SW 1271 (cell line): ENCODE measurements at regions not wholly inside any gene's neighbourhood (a gene's known extent, or its start where the extent isn't known, plus 50 kb on each side); places are given as distances from the start of the nearest gene placed in this dataset.
"Not testable (repeated sequence)": the region's sequence is repeated elsewhere in the genome, so short reads cannot be mapped to it uniquely, and the experiment has no call there.

Experiments used
- DNase-seq, 2 experiments: peaks; one replicate each; lab custom pipeline; 2025; lab: John Stamatoyannopoulos, UW

GRCh38 chr12:75705749-75706711 lies 194.6 kb upstream of the KRR1 start:
- peak in 1 of 2 experiments; percentile 74 for DNase-seq

DNA sequence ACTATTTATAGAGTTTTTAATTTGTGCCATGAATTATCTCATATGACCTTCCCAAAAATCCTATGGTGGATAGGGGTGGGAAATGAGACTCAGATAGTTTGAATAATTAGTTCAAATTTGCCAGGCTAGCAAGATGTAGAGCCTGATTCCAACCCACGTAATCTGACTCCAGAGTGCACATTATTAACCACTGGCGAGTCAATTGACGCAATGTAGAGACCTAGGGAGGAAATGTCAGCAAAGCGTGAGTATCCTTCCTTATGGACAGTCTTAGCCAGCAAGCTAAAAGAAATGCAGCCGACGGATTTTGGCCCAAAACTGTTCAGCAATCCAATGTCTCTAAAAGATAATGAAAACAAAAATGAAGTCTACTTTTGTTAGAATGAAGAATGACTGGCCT lies 193.3 kb upstream of the KRR1 start:
- no peak for DNase-seq

DNA sequence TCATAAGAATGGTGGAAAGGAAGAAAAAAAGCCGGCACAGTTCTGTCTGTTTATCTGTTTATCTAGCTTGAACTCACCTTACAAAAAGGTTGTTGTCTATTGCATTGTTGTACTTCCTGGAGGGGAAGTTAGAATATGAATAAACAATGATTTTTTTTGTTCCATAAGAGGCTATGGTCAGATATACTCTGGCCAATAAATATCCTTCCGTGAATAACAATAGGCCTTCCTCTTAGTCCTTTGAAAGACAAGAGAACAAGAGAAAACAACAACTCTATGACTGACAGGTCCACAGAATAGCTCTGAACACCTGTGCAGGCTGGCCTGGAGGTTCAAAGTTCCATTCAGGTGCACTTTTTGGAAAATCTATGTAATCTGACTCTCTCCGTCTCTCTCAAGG lies 192.8 kb upstream of the KRR1 start:
- no peak for DNase-seq

DNA sequence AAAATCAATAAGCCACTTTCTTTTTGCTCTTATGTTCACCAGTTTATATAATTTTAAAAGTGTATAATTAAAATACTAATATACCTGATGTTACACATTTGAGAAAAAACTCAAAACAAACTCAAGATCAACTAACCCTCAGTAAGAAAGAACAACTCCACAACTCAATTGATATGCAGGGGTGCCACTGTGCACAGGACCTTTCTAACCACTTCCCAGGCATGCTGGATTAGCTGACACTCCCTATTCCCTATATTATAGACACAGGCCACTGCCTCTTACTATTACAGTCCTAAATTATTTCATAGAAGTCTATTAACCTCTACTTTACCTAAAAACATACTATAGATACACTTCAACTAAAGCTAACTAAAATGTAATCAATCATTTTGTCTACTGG lies 191.7 kb upstream of the KRR1 start:
- DNase-seq, result no peak

DNA sequence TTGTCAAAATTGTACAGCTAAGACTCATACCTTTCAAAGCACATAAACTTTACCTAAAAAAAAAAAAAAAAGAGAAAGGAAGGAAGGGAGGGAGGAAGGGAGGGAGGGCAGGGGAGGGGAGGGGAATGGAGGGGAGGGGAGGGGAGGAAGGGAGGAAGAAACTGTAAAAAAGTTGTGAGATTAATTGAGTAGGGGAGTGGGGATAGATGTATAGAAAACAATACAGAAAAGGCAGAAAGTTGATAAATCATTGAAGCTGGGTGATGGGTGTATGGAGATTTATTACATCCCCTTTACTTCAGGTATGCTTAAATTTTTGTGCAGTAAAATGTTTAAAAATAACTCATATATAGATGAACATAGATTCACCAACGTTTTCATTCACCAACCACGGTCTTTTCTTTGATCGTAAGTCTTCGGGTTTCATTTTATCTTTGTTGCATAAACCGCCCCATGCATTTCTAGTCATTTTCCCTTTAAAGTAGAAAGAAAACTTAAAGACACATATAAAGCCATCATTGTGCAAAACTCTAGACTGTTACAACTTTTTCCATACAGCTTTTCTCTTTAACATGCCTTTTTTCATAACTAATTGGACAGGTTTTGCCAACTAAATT lies 191.2 kb upstream of the KRR1 start:
- DNase-seq, result no peak

- DNase-seq, result no peak
Measured at GRCh38 chr12:75701859-75702258, 190.4 kb upstream of the KRR1 start.

DNA sequence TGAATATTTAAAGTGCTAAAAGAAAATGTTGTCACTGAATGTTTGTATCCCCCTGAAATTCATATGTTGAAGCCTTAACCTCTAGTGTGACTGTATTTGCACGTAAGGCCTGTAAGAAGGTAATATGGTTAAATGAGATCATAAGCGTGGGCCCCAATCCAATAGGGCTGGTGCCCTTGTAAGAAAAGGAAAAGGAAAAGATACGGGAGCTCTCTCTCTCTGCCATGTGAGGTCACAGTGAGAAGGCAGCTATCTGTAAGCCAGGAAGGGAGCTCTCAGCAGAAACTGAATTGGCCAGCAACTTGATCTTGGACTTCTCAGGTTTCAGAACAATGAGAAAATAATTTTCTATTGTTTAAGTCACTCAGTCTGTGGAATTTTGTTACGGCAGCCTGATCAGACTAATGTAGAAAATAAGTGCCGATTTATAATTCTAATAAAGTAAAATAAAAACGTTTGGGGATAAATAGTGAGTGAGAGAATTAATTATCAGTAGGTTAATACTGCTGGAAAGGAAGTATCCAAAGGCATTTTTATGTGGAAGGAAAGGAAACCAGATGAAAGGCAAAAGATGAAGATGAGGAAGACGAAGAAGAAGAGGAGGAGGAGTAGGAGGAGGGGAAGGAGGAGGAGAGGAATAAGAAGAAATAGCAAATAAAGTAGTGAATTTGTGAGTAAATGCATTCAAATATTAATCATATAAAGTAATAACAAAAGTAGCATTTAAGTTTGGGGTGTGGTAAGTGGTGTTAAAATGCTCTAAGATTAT lies 188.5 kb upstream of the KRR1 start:
- no peak for DNase-seq

- DNase-seq, result no peak
Measured at GRCh38 chr12:75699251-75699650, 187.8 kb upstream of the KRR1 start.

DNA sequence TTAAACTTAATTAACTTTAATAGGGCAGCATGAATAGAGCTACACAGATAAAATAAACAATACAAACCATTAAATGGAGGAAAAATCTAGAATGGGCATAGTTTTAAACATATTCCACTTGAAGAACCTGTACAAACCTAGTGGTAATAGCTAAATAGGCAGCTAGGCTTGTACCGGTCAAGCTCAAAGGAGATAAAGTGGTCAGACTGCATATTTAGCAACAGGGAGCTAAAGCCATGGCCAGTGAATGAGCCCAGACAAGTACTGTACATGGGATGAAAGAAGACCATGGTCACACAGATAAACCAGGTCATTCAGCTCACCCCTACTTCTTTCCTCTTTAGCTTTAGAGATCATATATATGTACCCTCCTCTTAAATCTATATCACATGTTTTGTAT lies 186.6 kb upstream of the KRR1 start:
- DNase-seq, result no peak

DNA sequence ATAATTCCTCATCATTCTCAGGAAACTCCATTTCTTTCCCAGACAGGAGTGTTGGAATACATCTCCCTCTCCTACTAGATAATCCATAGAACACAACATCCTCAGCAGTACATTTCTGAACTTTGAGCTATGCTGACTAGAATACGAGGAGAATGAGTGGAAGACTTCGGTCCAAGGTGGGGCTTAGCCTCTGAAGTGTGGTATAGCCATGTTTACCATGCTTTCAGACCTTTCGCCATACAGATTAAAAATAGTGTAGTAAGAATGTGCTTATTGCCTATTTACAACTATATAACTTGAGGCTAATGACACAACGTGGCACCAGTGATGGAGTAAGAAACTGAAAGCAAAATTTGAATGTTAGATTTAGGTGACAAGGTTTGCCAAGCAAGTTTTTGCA lies 184.5 kb upstream of the KRR1 start:
- no peak for DNase-seq

DNA sequence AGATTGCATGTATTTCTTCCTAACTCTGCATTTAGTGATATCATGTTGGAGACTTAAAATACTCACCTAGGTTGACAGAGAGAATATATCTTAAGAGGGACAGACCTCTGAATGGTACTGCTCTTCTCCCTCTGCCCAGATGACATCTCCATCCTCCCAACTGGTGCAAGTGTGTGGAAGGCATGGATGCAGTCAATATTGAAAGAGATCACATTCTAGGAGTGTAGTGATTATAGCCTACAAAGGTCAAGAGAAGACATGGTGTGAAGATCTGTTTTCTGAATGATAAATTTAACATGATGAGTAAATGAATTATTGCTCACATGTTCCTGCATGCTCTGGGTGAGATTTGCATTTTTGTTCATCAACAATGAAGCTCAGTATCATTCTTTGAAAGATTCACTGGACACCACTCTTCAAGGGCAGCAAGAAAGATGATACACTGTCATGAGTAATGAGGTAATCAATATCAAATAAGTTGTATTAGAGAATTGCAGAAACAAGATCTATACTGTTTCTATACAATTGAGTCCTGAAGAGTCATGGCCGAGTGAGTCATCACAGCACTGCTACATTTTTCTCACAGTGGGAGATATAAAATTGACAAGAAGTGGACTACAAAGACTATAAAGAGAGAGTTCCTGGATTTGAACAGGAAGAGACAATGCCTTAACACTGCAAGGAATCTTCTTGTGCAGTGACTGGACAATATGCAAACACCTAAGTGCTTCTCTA lies 183.3 kb upstream of the KRR1 start:
- DNase-seq, result no peak

- no peak for DNase-seq
Measured at GRCh38 chr12:75692876-75693275, 181.5 kb upstream of the KRR1 start.

DNA sequence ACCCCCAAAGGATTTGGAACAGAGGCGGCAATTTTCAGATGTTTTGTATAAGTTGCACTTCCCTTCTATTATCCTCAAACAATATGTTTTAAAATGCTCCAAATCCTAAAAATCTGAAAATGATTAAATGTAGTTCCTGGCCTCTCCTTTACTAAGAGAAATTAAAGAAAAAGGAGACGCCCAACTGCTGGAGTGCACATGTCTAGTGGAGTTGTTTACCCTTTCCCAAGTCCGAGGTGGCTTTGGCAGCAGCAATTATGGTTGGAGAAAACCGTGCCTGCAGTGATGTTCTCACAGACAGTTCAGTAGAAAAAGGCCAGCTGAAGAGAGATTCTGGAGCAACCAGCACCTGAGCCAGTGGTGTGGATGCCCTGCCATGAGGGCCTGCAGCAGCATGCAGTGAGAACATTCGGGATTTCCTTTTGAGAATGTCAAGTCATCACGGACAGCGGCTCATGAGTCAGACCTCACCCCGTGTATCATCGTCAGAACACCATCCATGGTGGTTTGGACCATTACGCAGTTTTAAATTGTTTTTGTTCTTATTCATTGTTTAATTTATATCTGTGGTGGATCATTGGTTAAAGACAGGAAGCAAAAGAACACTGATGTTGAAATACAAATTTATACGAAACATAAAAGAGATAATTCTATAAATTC lies 179.0 kb upstream of the KRR1 start:
- DNase-seq, result no peak

DNA sequence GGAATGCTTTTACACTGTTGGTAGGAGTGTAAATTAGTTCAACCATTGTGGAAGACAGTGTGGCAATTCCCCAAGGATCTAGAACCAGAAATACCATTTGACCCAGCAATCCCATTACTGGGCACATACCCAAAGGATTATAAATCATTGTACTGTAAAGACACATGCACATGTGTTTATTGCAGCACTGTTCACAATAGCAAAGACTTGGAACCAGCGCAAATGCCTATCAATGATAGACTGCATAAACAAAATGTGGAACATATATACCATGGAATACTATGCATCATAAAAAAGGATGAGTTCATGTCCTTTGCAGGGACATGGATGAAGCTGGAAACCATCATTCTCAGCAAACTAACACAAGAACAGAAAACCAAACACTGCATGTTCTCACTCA lies 174.8 kb upstream of the KRR1 start:
- DNase-seq, result not testable (repeated sequence)

- no peak for DNase-seq
Measured at GRCh38 chr12:75685617-75686225, 174.3 kb upstream of the KRR1 start.

DNA sequence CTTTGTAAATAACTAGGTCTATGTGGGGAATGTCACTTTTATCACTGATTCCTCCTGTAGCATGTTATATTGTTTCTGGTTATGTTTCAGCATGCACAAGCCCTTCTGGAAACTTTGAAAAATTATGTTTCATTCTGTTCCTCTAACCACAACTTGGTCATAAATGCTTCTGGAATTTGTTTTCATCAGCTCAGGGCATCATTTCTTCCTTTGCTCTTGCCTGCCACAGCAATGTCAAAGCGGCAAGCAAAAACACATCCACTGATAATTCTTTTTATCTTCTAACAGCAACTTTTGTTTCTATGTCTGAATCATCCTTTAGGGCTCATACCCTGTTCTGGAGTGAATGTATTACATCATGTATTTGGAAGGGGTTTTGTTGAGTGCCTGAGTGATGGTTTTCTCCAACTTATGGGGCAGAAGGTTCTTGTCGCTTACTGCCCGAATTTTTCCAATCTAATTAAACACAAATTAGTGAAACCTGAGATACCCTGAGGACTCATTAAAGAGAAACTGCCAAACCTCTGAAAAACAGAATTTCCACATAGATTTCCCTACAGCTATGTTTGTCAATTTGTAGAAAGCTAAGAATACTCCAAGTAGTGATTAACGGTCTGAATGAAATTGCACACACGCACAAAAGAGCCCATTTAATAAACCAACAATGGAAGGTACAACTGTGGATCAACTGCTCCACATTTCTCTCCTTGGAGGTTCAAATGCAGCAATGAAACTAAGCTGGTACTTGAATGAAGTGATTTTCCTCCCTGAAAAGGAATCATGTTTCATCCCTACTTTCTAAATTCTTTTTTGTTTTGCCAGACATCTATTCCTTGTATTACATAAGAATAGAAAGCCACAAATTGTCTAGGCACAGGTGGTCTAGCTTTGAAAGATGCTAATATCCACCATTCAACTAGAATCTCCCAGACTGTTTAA lies 173.5 kb upstream of the KRR1 start:
- DNase-seq, result no peak

- not testable (repeated sequence) for DNase-seq
Measured at GRCh38 chr12:75683995-75684586, 172.7 kb upstream of the KRR1 start.

DNA sequence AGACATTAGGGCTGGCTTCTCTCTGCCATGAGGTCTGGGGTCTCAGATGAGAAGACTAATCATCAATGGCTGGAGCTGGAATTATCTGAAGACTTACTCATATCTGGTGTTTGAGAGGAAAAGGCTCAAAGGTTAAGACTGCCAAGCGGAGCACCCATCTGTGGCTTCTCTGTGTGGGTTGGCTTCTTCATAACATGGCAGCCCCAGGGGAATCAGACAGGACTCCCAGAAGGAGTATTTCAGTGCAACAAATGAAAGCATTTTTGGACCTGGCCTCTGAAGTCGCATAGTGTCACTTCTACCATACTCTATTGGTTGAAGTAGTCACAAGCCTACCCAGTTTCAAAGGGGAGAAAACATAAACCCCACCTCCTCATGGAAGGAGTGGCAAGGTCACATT lies 171.8 kb upstream of the KRR1 start:
- DNase-seq, result no peak

GRCh38 chr12:75677522-75677921 lies 166.1 kb upstream of the KRR1 start:
- DNase-seq, result no peak

DNA sequence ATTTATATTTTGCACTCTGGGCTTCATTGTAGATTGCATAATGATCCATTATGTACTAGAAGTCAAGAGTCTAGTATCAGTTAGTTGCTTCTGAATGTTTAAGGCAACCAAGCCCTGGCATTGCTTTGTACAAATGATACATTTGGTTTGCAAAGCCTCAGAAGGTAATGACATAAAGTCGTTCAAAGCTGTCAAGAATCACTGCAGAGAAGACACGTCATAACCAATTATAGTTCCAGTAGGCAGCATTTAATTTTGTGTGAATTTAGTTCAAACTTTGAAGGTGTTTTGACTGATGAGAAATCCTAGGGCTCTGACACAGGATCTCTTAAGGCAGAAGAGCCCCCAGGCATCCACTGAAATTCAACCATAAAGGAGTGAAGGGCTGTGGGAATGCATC lies 163.0 kb upstream of the KRR1 start:
- DNase-seq, result no peak
